Prostate gland (tissue), 2 donors: ENCODE measurements at regions not wholly inside any gene's neighbourhood (a gene's known extent, or its start where the extent isn't known, plus 50 kb on each side); places are given as distances from the start of the nearest gene placed in this dataset.

Source experiments
- CTCF ChIP-seq, 4 experiments: fragments of 200-600 bp in 2 of 4; fragments of 450-650 bp in 2 of 4; sonication (generic) in 2 of 4; IDR thresholded peaks; 1 replicate in 3 of 4; 2 replicates in 1 of 4; pipeline ENCODE4 v1.5.1; 2016 to 2019; ENCODE audit warnings: antibody characterized with exemption in 4 of 4, mild to moderate bottlenecking in 2 of 4, moderate library complexity in 2 of 4
- POLR2A ChIP-seq: fragments of 450-650 bp; IDR thresholded peaks from one replicate; pipeline ENCODE4 v1.6.1; 2016; ENCODE audit warnings: antibody characterized with exemption, mild to moderate bottlenecking

GRCh38 chr4:71194454-71194853, 144.4 kb upstream of the SLC4A4 start:
- TF ChIP-seq CTCF (IDR thresholded peaks at IDR 0.05) = no peak
- no peak for TF ChIP-seq POLR2A
